ENCODE measurements at regions not wholly inside any gene's neighbourhood (a gene's known extent, or its start where the extent isn't known, plus 50 kb on each side); places are given as distances from the start of the nearest gene placed in this dataset.

GRCh38 chr15:87357637-87358313 is 898.8 kb downstream of the NTRK3 start:
- no peak overlapping the region for H3K4me2 ChIP-seq
- no peak overlapping the region for H3K4me3 ChIP-seq
- no peaks in the 10 kb centered on the region for H3K36me3 ChIP-seq (ENCODE audit: low read depth)
- intact Hi-C loops (cut with micrococcal nuclease; ENCODE audit: unreplicated experiment), result no loop called here
- TF ChIP-seq, protein P1, sequence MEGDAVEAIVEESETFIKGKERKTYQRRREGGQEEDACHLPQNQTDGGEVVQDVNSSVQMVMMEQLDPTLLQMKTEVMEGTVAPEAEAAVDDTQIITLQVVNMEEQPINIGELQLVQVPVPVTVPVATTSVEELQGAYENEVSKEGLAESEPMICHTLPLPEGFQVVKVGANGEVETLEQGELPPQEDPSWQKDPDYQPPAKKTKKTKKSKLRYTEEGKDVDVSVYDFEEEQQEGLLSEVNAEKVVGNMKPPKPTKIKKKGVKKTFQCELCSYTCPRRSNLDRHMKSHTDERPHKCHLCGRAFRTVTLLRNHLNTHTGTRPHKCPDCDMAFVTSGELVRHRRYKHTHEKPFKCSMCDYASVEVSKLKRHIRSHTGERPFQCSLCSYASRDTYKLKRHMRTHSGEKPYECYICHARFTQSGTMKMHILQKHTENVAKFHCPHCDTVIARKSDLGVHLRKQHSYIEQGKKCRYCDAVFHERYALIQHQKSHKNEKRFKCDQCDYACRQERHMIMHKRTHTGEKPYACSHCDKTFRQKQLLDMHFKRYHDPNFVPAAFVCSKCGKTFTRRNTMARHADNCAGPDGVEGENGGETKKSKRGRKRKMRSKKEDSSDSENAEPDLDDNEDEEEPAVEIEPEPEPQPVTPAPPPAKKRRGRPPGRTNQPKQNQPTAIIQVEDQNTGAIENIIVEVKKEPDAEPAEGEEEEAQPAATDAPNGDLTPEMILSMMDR (conservative IDR thresholded peaks at IDR 0.05), result no peak
- TF ChIP-seq EZH2 (IDR thresholded peaks at IDR 0.05; ENCODE audit: low read depth), result no peak
- H3F3A ChIP-seq (ENCODE audit: insufficient read depth, low read depth), result no peaks in the 10 kb centered on the region
- no peaks in the 10 kb centered on the region for H3K4me1 ChIP-seq (replicated peaks; ENCODE audit: insufficient read depth)
- no peaks in the 10 kb centered on the region for H3K27me3 ChIP-seq (ENCODE audit: insufficient read depth, low read depth)
- no peaks in the 10 kb centered on the region for H3K9me3 ChIP-seq (ENCODE audit: insufficient read depth, low read depth)
- H2AFZ ChIP-seq, result no peak overlapping the region
- no peak for DNase-seq
- ChIA-PET CTCF (no interaction called here), POLR2A (ENCODE audit: unreplicated experiment) (no interaction called here)
- no TSS peak for BruUV-seq (replicated peaks)
- no peaks in the 10 kb centered on the region for H3K79me2 ChIP-seq (ENCODE audit: low read depth)
- no peak overlapping the region for H3K27ac ChIP-seq
- H3K9me2 ChIP-seq (ENCODE audit: insufficient read depth), result no peaks in the 10 kb centered on the region
- no peaks in the 10 kb centered on the region for H4K20me1 ChIP-seq (ENCODE audit: insufficient read depth)

- H4K20me1 ChIP-seq (ENCODE audit: insufficient read depth), result no peaks in the 10 kb centered on the region
- no peak for TF ChIP-seq EZH2 (IDR thresholded peaks at IDR 0.05; ENCODE audit: low read depth)
- TF ChIP-seq, protein P1 (conservative IDR thresholded peaks at IDR 0.05), result no peak
- no peak for DNase-seq
- no peaks in the 10 kb centered on the region for H3K4me1 ChIP-seq (replicated peaks; ENCODE audit: insufficient read depth)
- no peaks in the 10 kb centered on the region for H3K9me2 ChIP-seq (ENCODE audit: insufficient read depth)
- ChIA-PET CTCF (no interaction called here), POLR2A (ENCODE audit: unreplicated experiment) (no interaction called here)
- intact Hi-C loops (cut with micrococcal nuclease; ENCODE audit: unreplicated experiment), result no loop called here
- H3K4me3 ChIP-seq, result no peak overlapping the region
- H3K27me3 ChIP-seq (ENCODE audit: insufficient read depth, low read depth), result no peaks in the 10 kb centered on the region
- no peak overlapping the region for H2AFZ ChIP-seq
- no peak overlapping the region for H3K27ac ChIP-seq
- no peak overlapping the region for H3K4me2 ChIP-seq
- H3K36me3 ChIP-seq (ENCODE audit: low read depth), result no peaks in the 10 kb centered on the region
- no peaks in the 10 kb centered on the region for H3K9me3 ChIP-seq (ENCODE audit: insufficient read depth, low read depth)
- no TSS peak for BruUV-seq (replicated peaks)
- no peaks in the 10 kb centered on the region for H3K79me2 ChIP-seq (ENCODE audit: low read depth)
- no peaks in the 10 kb centered on the region for H3F3A ChIP-seq (ENCODE audit: insufficient read depth, low read depth)
Observed at GRCh38 chr15:87355946-87356345, 900.6 kb downstream of the NTRK3 start.

- Histone ChIP-seq H3K9me3 (ENCODE audit: insufficient read depth, low read depth) (no peaks in the 10 kb centered on the region), H2AFZ (no peak overlapping the region), H3K4me1 (replicated peaks; ENCODE audit: insufficient read depth) (no peaks in the 10 kb centered on the region), H3K36me3 (ENCODE audit: low read depth) (no peaks in the 10 kb centered on the region), H4K20me1 (ENCODE audit: insufficient read depth) (no peaks in the 10 kb centered on the region), H3K27ac (no peak overlapping the region), H3K9me2 (ENCODE audit: insufficient read depth) (no peaks in the 10 kb centered on the region), H3K79me2 (ENCODE audit: low read depth) (no peaks in the 10 kb centered on the region), H3K27me3 (ENCODE audit: insufficient read depth, low read depth) (no peaks in the 10 kb centered on the region), H3F3A (ENCODE audit: insufficient read depth, low read depth) (no peaks in the 10 kb centered on the region), H3K4me2 (no peak overlapping the region), H3K4me3 (no peak overlapping the region)
- ChIA-PET CTCF (no interaction called here), POLR2A (ENCODE audit: unreplicated experiment) (interaction anchor here (0.6 kb wide), 1 partner anchor 195 kb away, joined by 5 read pairs; no protein-coding TSS in a partner anchor)
- intact Hi-C loops (cut with micrococcal nuclease; ENCODE audit: unreplicated experiment), result no loop called here
- TF ChIP-seq, protein P1 (conservative IDR thresholded peaks at IDR 0.05), result no peak
- no peak for TF ChIP-seq EZH2 (IDR thresholded peaks at IDR 0.05; ENCODE audit: low read depth)
- BruUV-seq (replicated peaks), result no TSS peak
- no peak for DNase-seq
Observed at GRCh38 chr15:87354661-87355410, 901.7 kb downstream of the NTRK3 start.

Data from PC-9 (cell line).